A673 (cell line): ENCODE measurements at regions not wholly inside any gene's neighbourhood (a gene's known extent, or its start where the extent isn't known, plus 50 kb on each side); places are given as distances from the start of the nearest gene placed in this dataset.

Experiments used
- EZH2 ChIP-seq: fragments of 200-600 bp; sonication (generic); IDR thresholded peaks from 2 replicates; pipeline ENCODE4 v1.6.1; 2017; ENCODE audit warnings: borderline replicate concordance, low read depth, mild to moderate bottlenecking, mixed read lengths, antibody characterized with exemption, low read length; ENCODE audit not compliant: poor library complexity, severe bottlenecking
- TF ChIP-seq, protein P1 (sequence below): fragments of 300-800, 200-600 bp; sonication (generic); conservative IDR thresholded peaks from 2 replicates; pipeline ENCODE4 v1.5.1; 2017; ENCODE audit warnings: low read depth, mild to moderate bottlenecking, antibody characterized with exemption, low read length, moderate library complexity, mixed read lengths

DNA sequence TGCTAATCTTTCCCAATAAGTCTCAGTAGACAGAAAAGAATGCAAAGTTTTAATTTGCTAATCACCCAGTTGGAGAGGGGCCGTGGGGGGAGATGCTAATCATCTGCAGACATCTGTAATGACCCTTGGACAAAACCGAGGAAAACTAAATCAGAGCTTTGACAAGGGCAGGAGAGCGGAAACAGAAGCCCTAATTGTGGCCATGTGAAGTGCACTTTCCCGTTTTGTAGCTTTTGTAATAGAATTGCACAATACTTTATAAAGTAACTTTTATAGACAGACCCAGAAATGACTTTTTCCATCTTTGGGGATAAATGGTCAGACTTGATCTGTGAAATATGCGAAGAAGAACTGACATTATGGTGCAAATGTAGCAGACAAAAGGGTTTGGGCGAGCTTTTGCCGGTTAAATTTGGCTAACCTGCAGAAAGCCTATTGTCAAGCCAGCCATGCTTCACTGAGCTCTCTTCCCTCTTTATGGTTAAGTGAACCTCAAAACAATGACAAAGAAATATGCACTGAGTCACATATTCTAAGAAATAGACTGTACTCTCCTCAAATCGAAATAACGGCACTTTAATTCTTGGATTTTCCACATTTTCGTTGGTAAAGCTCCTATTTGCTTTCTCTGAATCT lies 980.1 kb upstream of the POU3F3 start:
- no peak for TF ChIP-seq EZH2
- TF ChIP-seq, protein P1, sequence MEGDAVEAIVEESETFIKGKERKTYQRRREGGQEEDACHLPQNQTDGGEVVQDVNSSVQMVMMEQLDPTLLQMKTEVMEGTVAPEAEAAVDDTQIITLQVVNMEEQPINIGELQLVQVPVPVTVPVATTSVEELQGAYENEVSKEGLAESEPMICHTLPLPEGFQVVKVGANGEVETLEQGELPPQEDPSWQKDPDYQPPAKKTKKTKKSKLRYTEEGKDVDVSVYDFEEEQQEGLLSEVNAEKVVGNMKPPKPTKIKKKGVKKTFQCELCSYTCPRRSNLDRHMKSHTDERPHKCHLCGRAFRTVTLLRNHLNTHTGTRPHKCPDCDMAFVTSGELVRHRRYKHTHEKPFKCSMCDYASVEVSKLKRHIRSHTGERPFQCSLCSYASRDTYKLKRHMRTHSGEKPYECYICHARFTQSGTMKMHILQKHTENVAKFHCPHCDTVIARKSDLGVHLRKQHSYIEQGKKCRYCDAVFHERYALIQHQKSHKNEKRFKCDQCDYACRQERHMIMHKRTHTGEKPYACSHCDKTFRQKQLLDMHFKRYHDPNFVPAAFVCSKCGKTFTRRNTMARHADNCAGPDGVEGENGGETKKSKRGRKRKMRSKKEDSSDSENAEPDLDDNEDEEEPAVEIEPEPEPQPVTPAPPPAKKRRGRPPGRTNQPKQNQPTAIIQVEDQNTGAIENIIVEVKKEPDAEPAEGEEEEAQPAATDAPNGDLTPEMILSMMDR = no peak
